ENCODE measurements at regions not wholly inside any gene's neighbourhood (a gene's known extent, or its start where the extent isn't known, plus 50 kb on each side); places are given as distances from the start of the nearest gene placed in this dataset.

GRCh38 chr5:143730112-143730801, 81.7 kb upstream of the HMHB1 start:
- no peak for TF ChIP-seq REST (IDR thresholded peaks at IDR 0.05; ENCODE audit: insufficient replicate concordance, low read depth)
- DNase-seq (ENCODE audit: low read depth in 1 of 2, low spot score in 1 of 2): no peak
- Histone ChIP-seq H3K4me3 (replicated peaks; ENCODE audit: insufficient read depth, low read length) (no peak overlapping the region), H3K27me3 (ENCODE audit: insufficient read depth, poor library complexity, severe bottlenecking) (no peaks in the 10 kb centered on the region), H3K27ac (replicated peaks) (no peak overlapping the region)

GRCh38 chr5:143729334-143729946, 82.5 kb upstream of the HMHB1 start:
- no peak overlapping the region for H3K27ac ChIP-seq (replicated peaks)
- TF ChIP-seq CTCF (IDR thresholded peaks at IDR 0.05; ENCODE audit: insufficient read depth, low read length): no peak
- TF ChIP-seq POLR2AphosphoS5 (IDR thresholded peaks at IDR 0.05; ENCODE audit: low read depth): no peak
- TF ChIP-seq REST (IDR thresholded peaks at IDR 0.05; ENCODE audit: insufficient replicate concordance, low read depth): no peak
- TF ChIP-seq GABPA (IDR thresholded peaks at IDR 0.05; ENCODE audit: low read depth): no peak
- no peak for TF ChIP-seq SPI1 (IDR thresholded peaks at IDR 0.05; ENCODE audit: borderline replicate concordance, low read depth)
- no peak for DNase-seq (ENCODE audit: low read depth in 1 of 2, low spot score in 1 of 2)
- H3K4me3 ChIP-seq (replicated peaks; ENCODE audit: insufficient read depth, low read length): no peak overlapping the region
- no peaks in the 10 kb centered on the region for H3K27me3 ChIP-seq (ENCODE audit: insufficient read depth, poor library complexity, severe bottlenecking)

- Histone ChIP-seq H3K4me3 (replicated peaks; ENCODE audit: insufficient read depth, low read length) (no peak overlapping the region), H3K27ac (replicated peaks) (no peak overlapping the region), H3K27me3 (ENCODE audit: insufficient read depth, poor library complexity, severe bottlenecking) (no peaks in the 10 kb centered on the region)
- no peak for DNase-seq (ENCODE audit: low read depth in 1 of 2, low spot score in 1 of 2)
- TF ChIP-seq CTCF (IDR thresholded peaks at IDR 0.05; ENCODE audit: insufficient read depth, low read length): no peak
- TF ChIP-seq POLR2AphosphoS5 (IDR thresholded peaks at IDR 0.05; ENCODE audit: low read depth): no peak
- no peak for TF ChIP-seq REST (IDR thresholded peaks at IDR 0.05; ENCODE audit: insufficient replicate concordance, low read depth)
- TF ChIP-seq GABPA (IDR thresholded peaks at IDR 0.05; ENCODE audit: low read depth): no peak
- no peak for TF ChIP-seq SPI1 (IDR thresholded peaks at IDR 0.05; ENCODE audit: borderline replicate concordance, low read depth)
Observed at GRCh38 chr5:143723159-143723558, 88.8 kb upstream of the HMHB1 start.

Measured in HL-60 (cell line).